DND-41 (cell line): ENCODE measurements at regions not wholly inside any gene's neighbourhood (a gene's known extent, or its start where the extent isn't known, plus 50 kb on each side); places are given as distances from the start of the nearest gene placed in this dataset.

ENCODE experiments used
- CTCF ChIP-seq: IDR thresholded peaks from 2 replicates; pipeline ENCODE4 v1.5.1; 2012; ENCODE audit warnings: borderline replicate concordance, low read length, moderate library complexity, mild to moderate bottlenecking; ENCODE audit not compliant: poor library complexity, severe bottlenecking; ENCODE audit errors: extremely low read depth
- EZH2 ChIP-seq: IDR thresholded peaks from 3 replicates; pipeline ENCODE4 v1.6.1; 2012; ENCODE audit warnings: borderline replicate concordance, low read depth, mild to moderate bottlenecking, moderate library complexity, low read length, inconsistent platforms; ENCODE audit not compliant: severe bottlenecking

GRCh38 chr14:98955741-98956070 lies 316.3 kb downstream of the BCL11B start:
- TF ChIP-seq EZH2 (no peak), CTCF (no peak)
